Dermis microvascular lymphatic vessel endothelial cell (primary cell): ENCODE measurements at regions not wholly inside any gene's neighbourhood (a gene's known extent, or its start where the extent isn't known, plus 50 kb on each side); places are given as distances from the start of the nearest gene placed in this dataset.
"Not testable (repeated sequence)": the region's sequence is repeated elsewhere in the genome, so short reads cannot be mapped to it uniquely, and the experiment has no call there.

Experiments used
- DNase-seq, 2 donors: peaks; one replicate each; pipeline versions ENCODE4 v3.0.0 to v3.0.0-alpha.2; 2010; ENCODE audit warnings: low read depth in 2 of 2

- DNase-seq = no peak
Observed at GRCh38 chr2:75432761-75433361, 127.9 kb downstream of the EVA1A start.

GRCh38 chr2:75431763-75432162 lies 129.0 kb downstream of the EVA1A start:
- DNase-seq = no peak

GRCh38 chr2:75431276-75431675 lies 129.5 kb downstream of the EVA1A start:
- DNase-seq = no peak

- not testable (repeated sequence) for DNase-seq
Observed at GRCh38 chr2:75430449-75430848, 130.3 kb downstream of the EVA1A start.

GRCh38 chr2:75428646-75429443 lies 131.9 kb downstream of the EVA1A start:
- no peak for DNase-seq

- no peak for DNase-seq
Observed at GRCh38 chr2:75428060-75428459, 132.7 kb downstream of the EVA1A start.

GRCh38 chr2:75424936-75425619 lies 135.7 kb downstream of the EVA1A start:
- DNase-seq = no peak

- no peak for DNase-seq
Observed at GRCh38 chr2:75421986-75422385, 138.8 kb downstream of the EVA1A start.

- no peak for DNase-seq
Observed at GRCh38 chr2:75416420-75417342, 144.1 kb downstream of the EVA1A start.

GRCh38 chr2:75415731-75416130 lies 145.0 kb downstream of the EVA1A start:
- no peak for DNase-seq

- DNase-seq = no peak
Observed at GRCh38 chr2:75415111-75415626, 145.6 kb downstream of the EVA1A start.

GRCh38 chr2:75411574-75411973 lies 149.2 kb downstream of the EVA1A start:
- DNase-seq = no peak

GRCh38 chr2:75410702-75411101 lies 150.0 kb downstream of the EVA1A start:
- DNase-seq = no peak

- DNase-seq = no peak
Observed at GRCh38 chr2:75408771-75409170, 152.0 kb downstream of the EVA1A start.

- DNase-seq = no peak
Observed at GRCh38 chr2:75407038-75407530, 153.7 kb downstream of the EVA1A start.

GRCh38 chr2:75406131-75406581 lies 154.6 kb downstream of the EVA1A start:
- no peak for DNase-seq

GRCh38 chr2:75405000-75405399 lies 155.7 kb downstream of the EVA1A start:
- no peak for DNase-seq

- DNase-seq = peak; percentile 38 to 45
Observed at GRCh38 chr2:75403991-75404428, 156.7 kb downstream of the EVA1A start.

- DNase-seq = no peak
Observed at GRCh38 chr2:75396314-75396713, 164.4 kb downstream of the EVA1A start.

GRCh38 chr2:75394764-75395163 lies 166.0 kb downstream of the EVA1A start:
- not testable (repeated sequence) for DNase-seq

- DNase-seq = no peak
Observed at GRCh38 chr2:75390169-75390568, 170.6 kb downstream of the EVA1A start.
